GM12892 (cell line): ENCODE measurements at regions not wholly inside any gene's neighbourhood (a gene's known extent, or its start where the extent isn't known, plus 50 kb on each side); places are given as distances from the start of the nearest gene placed in this dataset.
"Not testable (repeated sequence)": the region's sequence is repeated elsewhere in the genome, so short reads cannot be mapped to it uniquely, and the experiment has no call there.

Experiments
- POLR2A ChIP-seq: IDR thresholded peaks from 2 replicates; pipeline ENCODE4 v1.6.1; 2011; ENCODE audit warnings: low read depth, low read length, control low read depth
- POLR2AphosphoS5 ChIP-seq: IDR thresholded peaks from 2 replicates; pipeline ENCODE4 v1.6.1; 2011; ENCODE audit warnings: low read depth, low read length, control low read depth
- TAF1 ChIP-seq: IDR thresholded peaks from 2 replicates; pipeline ENCODE4 v1.6.1; 2011; ENCODE audit warnings: low read depth, mild to moderate bottlenecking, control low read depth, low read length, borderline replicate concordance

- TF ChIP-seq POLR2A, POLR2AphosphoS5, TAF1: not testable (repeated sequence)
These were observed 179.0 kb downstream of the RASEF start for GRCh38 chr9:82883974-82884373.
